Lower lobe of right lung (tissue), 2 donors: ENCODE measurements at regions not wholly inside any gene's neighbourhood (a gene's known extent, or its start where the extent isn't known, plus 50 kb on each side); places are given as distances from the start of the nearest gene placed in this dataset.

ENCODE experiments used
- ATAC-seq, 2 donors: fragments of 200-7000 bp; cut with Tn5 transposase; one replicate each; pipeline ENCODE4 v1.9.1; 2020 to 2022; ENCODE audit warnings: mild to moderate bottlenecking in 2 of 2, moderate library complexity in 2 of 2
- DNase-seq: peaks from one replicate; pipeline ENCODE4 v3.0.0-alpha.2; 2020
- H3K27ac ChIP-seq: fragments of 200-600 bp; one replicate; pipeline ENCODE4 v1.8.0; 2022
- H3K27me3 ChIP-seq: fragments of 200-600 bp; one replicate; pipeline ENCODE4 v1.8.0; 2022; ENCODE audit warnings: low read depth
- H3K36me3 ChIP-seq: fragments of 200-600 bp; one replicate; pipeline ENCODE4 v1.8.0; 2022; ENCODE audit warnings: mild to moderate bottlenecking
- H3K4me1 ChIP-seq: fragments of 200-600 bp; one replicate; pipeline ENCODE4 v1.8.0; 2022
- H3K4me3 ChIP-seq: fragments of 200-600 bp; one replicate; pipeline ENCODE4 v1.8.0; 2022; ENCODE audit warnings: mild to moderate bottlenecking
- H3K9me3 ChIP-seq: fragments of 200-600 bp; one replicate; pipeline ENCODE4 v1.8.0; 2022
- intact Hi-C: fragments of 100-400 bp; cut with DNase I; formaldehyde crosslinking; loops from one replicate; pipeline ENCODE4 v1.11.0; 2022
- TF ChIP-seq, protein P1 (sequence below): fragments of 200-600 bp; IDR thresholded peaks from one replicate; pipeline ENCODE4 v1.8.0; 2022; ENCODE audit warnings: antibody characterized with exemption, mild to moderate bottlenecking
- donor health status: DM: no; HTN: yes; CAD: no; lungs with severe emphysema.

- ATAC-seq (no peak), DNase-seq (no peak)
- Histone ChIP-seq H3K9me3 (no peaks in the 10 kb centered on the region), H3K36me3 (no peaks in the 10 kb centered on the region), H3K27me3 (no peaks in the 10 kb centered on the region), H3K4me1 (no peaks in the 10 kb centered on the region), H3K4me3 (no peak overlapping the region), H3K27ac (no peak overlapping the region)
- intact Hi-C loops, result no loop called here
- TF ChIP-seq, protein P1, sequence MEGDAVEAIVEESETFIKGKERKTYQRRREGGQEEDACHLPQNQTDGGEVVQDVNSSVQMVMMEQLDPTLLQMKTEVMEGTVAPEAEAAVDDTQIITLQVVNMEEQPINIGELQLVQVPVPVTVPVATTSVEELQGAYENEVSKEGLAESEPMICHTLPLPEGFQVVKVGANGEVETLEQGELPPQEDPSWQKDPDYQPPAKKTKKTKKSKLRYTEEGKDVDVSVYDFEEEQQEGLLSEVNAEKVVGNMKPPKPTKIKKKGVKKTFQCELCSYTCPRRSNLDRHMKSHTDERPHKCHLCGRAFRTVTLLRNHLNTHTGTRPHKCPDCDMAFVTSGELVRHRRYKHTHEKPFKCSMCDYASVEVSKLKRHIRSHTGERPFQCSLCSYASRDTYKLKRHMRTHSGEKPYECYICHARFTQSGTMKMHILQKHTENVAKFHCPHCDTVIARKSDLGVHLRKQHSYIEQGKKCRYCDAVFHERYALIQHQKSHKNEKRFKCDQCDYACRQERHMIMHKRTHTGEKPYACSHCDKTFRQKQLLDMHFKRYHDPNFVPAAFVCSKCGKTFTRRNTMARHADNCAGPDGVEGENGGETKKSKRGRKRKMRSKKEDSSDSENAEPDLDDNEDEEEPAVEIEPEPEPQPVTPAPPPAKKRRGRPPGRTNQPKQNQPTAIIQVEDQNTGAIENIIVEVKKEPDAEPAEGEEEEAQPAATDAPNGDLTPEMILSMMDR, result no peak
Measured at GRCh38 chr12:28941248-28941647, 207.8 kb upstream of the FAR2 start.

DNA sequence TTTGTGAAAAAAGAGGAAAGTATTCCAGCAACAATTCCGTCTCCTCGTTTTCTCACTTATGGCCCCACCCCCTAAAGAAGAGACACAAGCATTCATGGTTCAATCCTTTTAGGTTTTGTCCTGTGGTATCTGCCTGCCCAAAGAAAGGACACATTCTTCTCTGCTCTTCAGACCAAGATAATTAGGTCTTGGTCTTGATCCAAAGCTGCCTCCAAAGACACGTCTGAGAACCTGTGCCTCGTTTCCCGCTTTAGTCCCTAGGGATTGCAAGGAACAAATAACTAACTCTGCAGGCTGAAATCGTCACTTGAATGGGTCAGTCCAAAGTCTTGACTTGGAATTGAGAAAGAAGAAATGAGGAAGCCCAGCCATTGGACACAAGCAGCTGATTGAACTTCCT lies 202.7 kb upstream of the FAR2 start:
- Histone ChIP-seq H3K9me3 (no peaks in the 10 kb centered on the region), H3K27ac (no peak overlapping the region), H3K4me1 (no peaks in the 10 kb centered on the region), H3K27me3 (no peaks in the 10 kb centered on the region), H3K4me3 (no peak overlapping the region), H3K36me3 (no peaks in the 10 kb centered on the region)
- intact Hi-C loops, result no loop called here
- ATAC-seq (no peak), DNase-seq (no peak)
- TF ChIP-seq, protein P1, result no peak

- no peaks in the 10 kb centered on the region for H3K27me3 ChIP-seq
- no peak overlapping the region for H3K27ac ChIP-seq
- H3K36me3 ChIP-seq, result no peaks in the 10 kb centered on the region
- no peak overlapping the region for H3K4me3 ChIP-seq
- intact Hi-C loops, result no loop called here
- ATAC-seq, result no peak
- TF ChIP-seq, protein P1, result no peak
- H3K4me1 ChIP-seq, result no peaks in the 10 kb centered on the region
- H3K9me3 ChIP-seq, result no peaks in the 10 kb centered on the region
- no peak for DNase-seq
Measured at GRCh38 chr12:28948685-28949084, 200.4 kb upstream of the FAR2 start.

DNA sequence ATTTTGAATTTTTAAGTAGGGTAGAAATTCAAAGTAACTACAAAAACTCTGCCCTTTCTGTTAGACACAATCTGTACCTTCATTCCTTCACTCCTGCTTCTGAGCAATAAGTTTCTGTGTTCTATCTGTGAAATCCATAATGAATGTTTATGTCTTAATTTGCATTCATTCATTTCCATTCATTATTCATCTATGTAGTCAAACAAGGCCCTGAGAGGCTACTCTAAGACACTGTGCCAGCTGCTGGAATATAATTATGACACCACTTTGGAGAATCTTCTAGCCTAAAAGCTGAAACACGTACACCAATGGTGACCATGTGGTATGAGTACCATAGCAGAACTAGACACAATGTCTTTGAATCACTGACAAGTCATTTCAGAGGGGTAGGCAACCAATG lies 199.9 kb upstream of the FAR2 start:
- Histone ChIP-seq H3K9me3 (no peaks in the 10 kb centered on the region), H3K36me3 (no peaks in the 10 kb centered on the region), H3K4me3 (no peak overlapping the region), H3K27ac (no peak overlapping the region), H3K4me1 (no peaks in the 10 kb centered on the region), H3K27me3 (no peaks in the 10 kb centered on the region)
- intact Hi-C loops, result no loop called here
- no peak for DNase-seq
- ATAC-seq, result no peak
- TF ChIP-seq, protein P1, result no peak

GRCh38 chr12:28950049-28950448 lies 199.0 kb upstream of the FAR2 start:
- TF ChIP-seq, protein P1, result no peak
- H3K27ac ChIP-seq, result no peak overlapping the region
- no peaks in the 10 kb centered on the region for H3K9me3 ChIP-seq
- no peaks in the 10 kb centered on the region for H3K4me1 ChIP-seq
- H3K36me3 ChIP-seq, result no peaks in the 10 kb centered on the region
- ATAC-seq (no peak), DNase-seq (no peak)
- intact Hi-C loops, result no loop called here
- no peak overlapping the region for H3K4me3 ChIP-seq
- H3K27me3 ChIP-seq, result no peaks in the 10 kb centered on the region

GRCh38 chr12:28951935-28952334 lies 197.1 kb upstream of the FAR2 start:
- no peak overlapping the region for H3K27ac ChIP-seq
- H3K4me1 ChIP-seq, result peaks cover 9% of the 10 kb centered on the region
- no peaks in the 10 kb centered on the region for H3K27me3 ChIP-seq
- no peaks in the 10 kb centered on the region for H3K9me3 ChIP-seq
- no peak overlapping the region for H3K4me3 ChIP-seq
- no peak for ATAC-seq
- TF ChIP-seq, protein P1, result no peak
- H3K36me3 ChIP-seq, result no peaks in the 10 kb centered on the region
- intact Hi-C loops, result no loop called here
- DNase-seq, result no peak
